ENCODE measurements at regions not wholly inside any gene's neighbourhood (a gene's known extent, or its start where the extent isn't known, plus 50 kb on each side); places are given as distances from the start of the nearest gene placed in this dataset.

GRCh38 chr3:76245622-76246021 lies 460.3 kb upstream of the ZNF717 start:
- TF ChIP-seq, protein P1, sequence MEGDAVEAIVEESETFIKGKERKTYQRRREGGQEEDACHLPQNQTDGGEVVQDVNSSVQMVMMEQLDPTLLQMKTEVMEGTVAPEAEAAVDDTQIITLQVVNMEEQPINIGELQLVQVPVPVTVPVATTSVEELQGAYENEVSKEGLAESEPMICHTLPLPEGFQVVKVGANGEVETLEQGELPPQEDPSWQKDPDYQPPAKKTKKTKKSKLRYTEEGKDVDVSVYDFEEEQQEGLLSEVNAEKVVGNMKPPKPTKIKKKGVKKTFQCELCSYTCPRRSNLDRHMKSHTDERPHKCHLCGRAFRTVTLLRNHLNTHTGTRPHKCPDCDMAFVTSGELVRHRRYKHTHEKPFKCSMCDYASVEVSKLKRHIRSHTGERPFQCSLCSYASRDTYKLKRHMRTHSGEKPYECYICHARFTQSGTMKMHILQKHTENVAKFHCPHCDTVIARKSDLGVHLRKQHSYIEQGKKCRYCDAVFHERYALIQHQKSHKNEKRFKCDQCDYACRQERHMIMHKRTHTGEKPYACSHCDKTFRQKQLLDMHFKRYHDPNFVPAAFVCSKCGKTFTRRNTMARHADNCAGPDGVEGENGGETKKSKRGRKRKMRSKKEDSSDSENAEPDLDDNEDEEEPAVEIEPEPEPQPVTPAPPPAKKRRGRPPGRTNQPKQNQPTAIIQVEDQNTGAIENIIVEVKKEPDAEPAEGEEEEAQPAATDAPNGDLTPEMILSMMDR (IDR thresholded peaks at IDR 0.05), result no peak
- no peak for TF ChIP-seq POLR2AphosphoS5 (IDR thresholded peaks at IDR 0.05)
- TF ChIP-seq EP300 (IDR thresholded peaks at IDR 0.05), result no peak
- no peak for TF ChIP-seq POLR2A (IDR thresholded peaks at IDR 0.05)
- intact Hi-C loops (cut with DNase I; ENCODE audit: low total_unique reads), result no loop called here
- H3K36me3 ChIP-seq, result no peaks in the 10 kb centered on the region
- peak in 1 of 2 donors; percentile 3 for DNase-seq
- H3K9me3 ChIP-seq, result peaks cover 0 to 9% (median 0%) of the 10 kb centered on the region in 4 donors
- H3K4me1 ChIP-seq, result no peaks in the 10 kb centered on the region
- no peaks in the 10 kb centered on the region for H3K27me3 ChIP-seq
- H3K27ac ChIP-seq, result no peak overlapping the region
- no peak overlapping the region for H3K4me3 ChIP-seq

GRCh38 chr3:76264496-76264895 lies 479.1 kb upstream of the ZNF717 start:
- H3K36me3 ChIP-seq, result no peaks in the 10 kb centered on the region
- DNase-seq, result no peak
- TF ChIP-seq, protein P1 (IDR thresholded peaks at IDR 0.05), result no peak
- TF ChIP-seq POLR2A (IDR thresholded peaks at IDR 0.05), result no peak
- no peak for TF ChIP-seq POLR2AphosphoS5 (IDR thresholded peaks at IDR 0.05)
- no peak for TF ChIP-seq EP300 (IDR thresholded peaks at IDR 0.05)
- intact Hi-C loops (cut with DNase I; ENCODE audit: low total_unique reads), result no loop called here
- H3K9me3 ChIP-seq, result peaks cover 0 to 4% (median 0%) of the 10 kb centered on the region in 4 donors
- H3K4me3 ChIP-seq, result no peak overlapping the region
- no peaks in the 10 kb centered on the region for H3K4me1 ChIP-seq
- no peaks in the 10 kb centered on the region for H3K27me3 ChIP-seq
- no peak overlapping the region for H3K27ac ChIP-seq
- WGBS, 5 donors, result 67 to 93% (median 89%) methylated on average over 1 of the region's 1 CpG

DNA sequence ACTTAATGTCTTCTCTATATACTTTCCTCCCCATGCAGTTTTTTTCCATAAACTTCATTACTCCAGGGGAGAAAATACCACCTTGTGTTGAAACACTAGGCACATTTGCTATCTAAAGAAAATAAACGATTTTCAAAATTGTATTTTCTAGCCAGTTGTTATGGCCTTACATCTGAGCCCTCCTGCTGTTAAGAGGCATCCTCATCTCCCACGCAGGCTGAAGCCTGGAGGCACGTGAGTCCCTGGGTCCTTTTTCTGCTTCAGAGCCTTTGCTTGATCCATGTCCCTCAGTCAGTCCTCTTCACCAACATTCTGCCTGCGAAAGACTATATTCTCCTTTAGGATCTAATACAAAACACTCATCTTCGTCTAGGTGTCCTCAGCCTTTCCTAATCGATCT lies 479.6 kb upstream of the ZNF717 start:
- TF ChIP-seq, protein P1 (IDR thresholded peaks at IDR 0.05), result no peak
- TF ChIP-seq EP300 (IDR thresholded peaks at IDR 0.05) (no peak), POLR2A (IDR thresholded peaks at IDR 0.05) (no peak)
- Histone ChIP-seq H3K9me3 (peaks cover 0 to 4% (median 0%) of the 10 kb centered on the region in 4 donors), H3K36me3 (no peaks in the 10 kb centered on the region), H3K27me3 (no peaks in the 10 kb centered on the region), H3K4me3 (no peak overlapping the region), H3K4me1 (no peaks in the 10 kb centered on the region), H3K27ac (no peak overlapping the region)
- DNase-seq, result no peak
- intact Hi-C loops (cut with DNase I; ENCODE audit: low total_unique reads), result no loop called here
- 76 to 81% (median 79%) methylated on average over 6 of the region's 6 CpGs for WGBS, 5 donors

DNA sequence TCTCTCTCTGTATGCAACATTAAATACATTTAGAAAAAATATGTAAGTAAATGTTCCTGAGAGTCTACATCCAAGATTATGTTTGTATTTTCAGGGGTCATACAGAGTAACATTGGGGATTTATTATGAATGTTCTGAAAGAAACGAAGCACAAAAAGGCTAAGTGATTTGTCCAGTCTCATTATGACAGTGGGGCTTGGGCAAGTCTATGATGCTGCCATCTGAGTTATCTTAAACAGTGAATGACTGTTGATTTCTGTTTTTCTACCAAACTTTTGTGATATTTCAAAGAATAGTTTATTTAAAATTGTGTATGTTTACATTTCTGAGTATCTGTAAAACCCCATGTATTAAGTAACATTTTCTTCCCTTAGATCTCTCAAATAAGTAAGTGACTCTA lies 481.2 kb upstream of the ZNF717 start:
- TF ChIP-seq POLR2AphosphoS5 (IDR thresholded peaks at IDR 0.05) (no peak), POLR2A (IDR thresholded peaks at IDR 0.05) (no peak), EP300 (IDR thresholded peaks at IDR 0.05) (no peak)
- TF ChIP-seq, protein P1 (IDR thresholded peaks at IDR 0.05), result no peak
- no peak for DNase-seq

More for the DNA sequence above, 481.2 kb upstream of the ZNF717 start:
- Histone ChIP-seq H3K36me3 (no peaks in the 10 kb centered on the region), H3K27ac (no peak overlapping the region), H3K9me3 (peaks cover 0 to 4% (median 0%) of the 10 kb centered on the region in 4 donors), H3K27me3 (no peaks in the 10 kb centered on the region), H3K4me3 (no peak overlapping the region), H3K4me1 (no peaks in the 10 kb centered on the region)
- intact Hi-C loops (cut with DNase I; ENCODE audit: low total_unique reads), result no loop called here
- WGBS, 5 donors, result 46 to 69% (median 53%) methylated on average over 1 of the region's 1 CpG

All from stomach (tissue), 8 donors.